ENCODE measurements at regions not wholly inside any gene's neighbourhood (a gene's known extent, or its start where the extent isn't known, plus 50 kb on each side); places are given as distances from the start of the nearest gene placed in this dataset.
A peak's percentile ranks its signal among the peaks of the same experiment; 100 is the strongest.

DNA sequence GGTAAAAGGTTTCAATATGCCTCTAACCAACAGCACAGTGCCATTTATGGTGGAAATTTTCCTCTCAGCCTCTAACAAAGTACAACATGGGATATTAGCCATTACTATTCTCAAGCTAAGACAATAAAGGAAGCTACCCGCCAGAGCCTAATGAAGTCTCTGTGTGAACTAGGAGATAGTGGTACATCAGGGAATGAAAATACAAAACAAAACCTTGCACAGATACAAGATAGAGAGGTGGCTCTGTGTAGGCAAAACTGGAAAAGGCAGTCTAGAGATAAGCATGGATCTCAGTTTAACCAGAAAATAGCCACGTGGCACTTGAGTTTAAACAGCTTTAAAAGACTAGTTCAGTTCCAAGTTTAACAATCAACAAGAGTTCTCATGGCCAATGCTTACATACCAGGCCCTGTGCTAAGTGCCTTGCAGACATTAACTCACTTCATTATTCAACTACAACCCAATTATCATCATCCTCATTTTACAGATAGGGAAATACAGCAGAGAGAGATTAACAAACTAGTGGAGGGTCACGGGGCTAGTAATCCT lies 279.3 kb downstream of the IGSF11 start:
- Histone ChIP-seq H3K27me3 (ENCODE audit: insufficient read depth, low read length, poor library complexity) (no peaks in the 10 kb centered on the region), H3K56ac (ENCODE audit: low read length) (no peak overlapping the region)
- WGBS (ENCODE audit: extremely low coverage, insufficient coverage, low lambda C conversion rate) = no CpG with 5 or more reads among the region's 3 CpGs

DNA sequence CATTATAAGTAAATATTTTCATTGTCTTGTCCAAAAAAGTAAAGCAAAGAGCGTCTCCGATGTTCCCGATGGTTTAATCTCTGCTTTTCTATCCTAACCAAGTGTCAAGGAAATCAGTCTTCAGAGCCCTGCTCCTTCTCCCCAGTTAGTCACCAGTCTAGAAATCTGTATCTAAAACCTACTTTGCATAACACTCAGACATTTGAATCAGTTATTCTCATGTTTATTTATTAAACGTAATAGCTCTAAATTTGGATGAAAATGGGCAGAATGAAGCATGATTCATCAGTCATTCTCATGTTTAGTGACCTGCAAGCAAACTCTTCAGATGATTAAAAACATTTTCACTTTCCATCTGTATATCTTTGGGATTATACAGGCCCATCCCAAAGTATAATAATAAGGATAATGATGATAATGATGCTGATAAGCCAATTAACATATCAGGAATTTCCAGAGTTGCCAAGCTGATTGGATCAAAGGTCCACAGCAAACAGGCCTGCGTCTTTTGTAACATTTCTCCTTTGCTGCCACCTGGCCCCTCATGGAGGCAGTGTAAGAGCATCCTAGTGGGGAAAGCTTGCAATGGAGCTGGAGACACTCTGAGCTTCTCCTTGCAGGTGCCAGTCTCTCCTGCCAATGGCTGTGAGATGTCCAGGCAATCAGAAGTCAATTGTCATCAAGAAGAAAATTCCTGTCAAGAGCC lies 273.9 kb downstream of the IGSF11 start:
- Histone ChIP-seq H3K79me2 (ENCODE audit: control insufficient read depth, insufficient read depth, low read length) (no peaks in the 10 kb centered on the region), H2BK15ac (replicated peaks; ENCODE audit: low read depth) (no peak overlapping the region), H2BK5ac (ENCODE audit: low read length) (no peak overlapping the region), H4K8ac (ENCODE audit: low read depth, low read length) (no peak overlapping the region), H3K4me1 (ENCODE audit: control insufficient read depth, low read depth, low read length) (no peaks in the 10 kb centered on the region), H3K9ac (ENCODE audit: low read length) (no peak overlapping the region), H3K36me3 (ENCODE audit: control insufficient read depth, insufficient read depth, low read length) (no peaks in the 10 kb centered on the region), H3K27me3 (ENCODE audit: insufficient read depth, low read length, poor library complexity) (no peaks in the 10 kb centered on the region), H3K56ac (ENCODE audit: low read length) (no peak overlapping the region), H3K79me1 (ENCODE audit: low read length) (no peaks in the 10 kb centered on the region), H3K4me3 (ENCODE audit: low read length) (no peak overlapping the region), H3K4ac (ENCODE audit: low read depth, low read length) (no peak overlapping the region), H2BK120ac (ENCODE audit: low read depth, low read length) (no peak overlapping the region), H3K23ac (ENCODE audit: low read length) (no peak overlapping the region), H3K27ac (ENCODE audit: low read depth, low read length) (no peak overlapping the region), H4K5ac (ENCODE audit: low read length) (no peak overlapping the region), H2AK5ac (ENCODE audit: low read length) (no peak overlapping the region), H3K4me2 (ENCODE audit: low read length) (no peak overlapping the region), H3K18ac (ENCODE audit: low read length) (no peak overlapping the region)
- WGBS (ENCODE audit: extremely low coverage, insufficient coverage, low lambda C conversion rate) = no CpG with 5 or more reads among the region's 5 CpGs
- DNase-seq = peak; percentile 75

More for the DNA sequence above, 279.3 kb downstream of the IGSF11 start:
- H2BK120ac ChIP-seq (ENCODE audit: low read depth, low read length) = no peak overlapping the region
- H3K4ac ChIP-seq (ENCODE audit: low read depth, low read length) = no peak overlapping the region
- no peak overlapping the region for H3K9ac ChIP-seq (ENCODE audit: low read length)
- no peak overlapping the region for H2BK15ac ChIP-seq (replicated peaks; ENCODE audit: low read depth)
- H4K8ac ChIP-seq (ENCODE audit: low read depth, low read length) = no peak overlapping the region
- H3K18ac ChIP-seq (ENCODE audit: low read length) = no peak overlapping the region
- H4K5ac ChIP-seq (ENCODE audit: low read length) = no peak overlapping the region
- H2AK5ac ChIP-seq (ENCODE audit: low read length) = no peak overlapping the region
- H3K4me2 ChIP-seq (ENCODE audit: low read length) = no peak overlapping the region
- no peak overlapping the region for H2BK5ac ChIP-seq (ENCODE audit: low read length)
- no peak overlapping the region for H3K27ac ChIP-seq (ENCODE audit: low read depth, low read length)
- H3K36me3 ChIP-seq (ENCODE audit: control insufficient read depth, insufficient read depth, low read length) = no peaks in the 10 kb centered on the region
- H3K4me3 ChIP-seq (ENCODE audit: low read length) = no peak overlapping the region
- no peak overlapping the region for H3K23ac ChIP-seq (ENCODE audit: low read length)
- no peaks in the 10 kb centered on the region for H3K4me1 ChIP-seq (ENCODE audit: control insufficient read depth, low read depth, low read length)
- H3K79me1 ChIP-seq (ENCODE audit: low read length) = no peaks in the 10 kb centered on the region
- DNase-seq = no peak
- no peaks in the 10 kb centered on the region for H3K79me2 ChIP-seq (ENCODE audit: control insufficient read depth, insufficient read depth, low read length)

DNA sequence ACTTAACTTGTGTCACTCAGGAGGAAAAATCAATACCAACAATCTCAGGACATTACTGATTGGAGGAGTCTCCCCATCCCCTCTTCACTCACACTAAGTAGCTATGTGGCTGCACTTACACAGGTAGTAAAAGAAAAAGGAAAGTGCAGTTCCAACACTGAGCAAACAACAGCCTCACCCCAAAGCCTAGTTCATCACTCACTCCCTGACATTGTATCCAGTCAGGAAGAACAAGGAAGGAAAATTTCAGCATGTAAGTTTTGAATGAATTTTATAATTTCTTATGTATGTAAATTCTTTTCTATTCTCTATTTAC lies 273.4 kb downstream of the IGSF11 start:
- Histone ChIP-seq H3K36me3 (ENCODE audit: control insufficient read depth, insufficient read depth, low read length) (no peaks in the 10 kb centered on the region), H3K4ac (ENCODE audit: low read depth, low read length) (no peak overlapping the region), H3K4me2 (ENCODE audit: low read length) (no peak overlapping the region), H3K79me1 (ENCODE audit: low read length) (no peaks in the 10 kb centered on the region), H3K18ac (ENCODE audit: low read length) (no peak overlapping the region), H3K4me1 (ENCODE audit: control insufficient read depth, low read depth, low read length) (no peaks in the 10 kb centered on the region), H3K56ac (ENCODE audit: low read length) (no peak overlapping the region), H3K9ac (ENCODE audit: low read length) (no peak overlapping the region), H3K23ac (ENCODE audit: low read length) (no peak overlapping the region), H4K5ac (ENCODE audit: low read length) (no peak overlapping the region), H3K27ac (ENCODE audit: low read depth, low read length) (no peak overlapping the region), H2BK15ac (replicated peaks; ENCODE audit: low read depth) (no peak overlapping the region), H2BK5ac (ENCODE audit: low read length) (no peak overlapping the region), H3K27me3 (ENCODE audit: insufficient read depth, low read length, poor library complexity) (no peaks in the 10 kb centered on the region), H3K4me3 (ENCODE audit: low read length) (no peak overlapping the region), H2BK120ac (ENCODE audit: low read depth, low read length) (no peak overlapping the region), H3K79me2 (ENCODE audit: control insufficient read depth, insufficient read depth, low read length) (no peaks in the 10 kb centered on the region), H2AK5ac (ENCODE audit: low read length) (no peak overlapping the region), H4K8ac (ENCODE audit: low read depth, low read length) (no peak overlapping the region)
- DNase-seq = no peak

DNA sequence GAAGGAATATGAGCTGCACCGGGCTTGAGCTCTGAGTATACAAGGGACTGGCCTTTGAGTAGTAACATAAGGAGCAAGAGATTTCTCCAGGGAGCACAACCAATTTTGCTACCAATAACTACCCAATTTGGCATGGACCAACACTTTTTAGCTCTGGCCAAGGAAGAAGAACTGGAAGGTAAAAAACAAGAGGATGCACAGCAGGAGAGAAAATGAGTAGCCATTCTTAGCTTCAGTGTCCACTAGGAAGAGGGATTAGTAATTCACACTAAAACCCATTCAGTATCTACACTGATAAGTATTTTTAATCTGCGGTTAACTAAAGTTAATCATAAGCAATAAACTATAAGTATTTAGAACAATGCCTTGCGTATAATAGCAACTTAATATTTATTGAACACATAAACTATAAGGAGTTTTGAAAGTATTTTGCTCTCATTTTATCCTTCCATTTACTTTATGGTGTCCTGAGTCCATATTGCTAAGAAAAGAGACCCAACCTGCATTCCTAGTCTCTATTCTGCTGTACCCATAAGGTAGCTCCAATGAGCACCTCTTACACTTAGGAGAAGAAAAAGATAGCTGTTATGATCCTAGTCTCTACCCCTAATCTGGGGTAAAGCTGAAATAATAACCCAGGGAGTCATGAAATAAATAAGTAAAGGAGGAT lies 268.9 kb downstream of the IGSF11 start:
- no CpG with 5 or more reads among the region's 3 CpGs for WGBS (ENCODE audit: extremely low coverage, insufficient coverage, low lambda C conversion rate)
- no peak overlapping the region for H3K18ac ChIP-seq (ENCODE audit: low read length)

DNA sequence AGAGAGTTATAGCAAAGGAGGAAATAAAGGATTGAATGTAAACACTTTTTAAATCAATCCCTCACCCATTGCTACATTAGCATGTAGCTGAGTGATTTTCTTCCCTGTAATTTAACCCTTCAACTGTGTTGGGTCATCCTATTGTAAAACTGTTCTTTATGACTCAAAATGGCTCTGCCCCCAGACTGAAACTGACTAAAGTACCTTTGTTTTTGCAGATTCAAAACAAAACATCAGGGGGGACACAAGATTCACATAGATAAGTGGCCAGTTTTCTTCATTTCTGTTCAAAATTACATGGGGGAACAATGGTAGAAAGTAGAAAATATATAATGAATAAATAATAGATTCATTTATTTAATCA lies 268.4 kb downstream of the IGSF11 start:
- Histone ChIP-seq H4K8ac (ENCODE audit: low read depth, low read length) (no peak overlapping the region), H3K27ac (ENCODE audit: low read depth, low read length) (no peak overlapping the region), H3K23ac (ENCODE audit: low read length) (no peak overlapping the region), H4K5ac (ENCODE audit: low read length) (no peak overlapping the region), H2BK120ac (ENCODE audit: low read depth, low read length) (no peak overlapping the region), H2BK15ac (replicated peaks; ENCODE audit: low read depth) (no peak overlapping the region), H3K9ac (ENCODE audit: low read length) (no peak overlapping the region), H3K56ac (ENCODE audit: low read length) (no peak overlapping the region), H3K79me2 (ENCODE audit: control insufficient read depth, insufficient read depth, low read length) (no peaks in the 10 kb centered on the region), H3K4me3 (ENCODE audit: low read length) (no peak overlapping the region), H3K79me1 (ENCODE audit: low read length) (no peaks in the 10 kb centered on the region), H3K4ac (ENCODE audit: low read depth, low read length) (no peak overlapping the region), H3K18ac (ENCODE audit: low read length) (no peak overlapping the region), H3K27me3 (ENCODE audit: insufficient read depth, low read length, poor library complexity) (no peaks in the 10 kb centered on the region), H3K4me2 (ENCODE audit: low read length) (no peak overlapping the region), H2AK5ac (ENCODE audit: low read length) (no peak overlapping the region), H2BK5ac (ENCODE audit: low read length) (no peak overlapping the region), H3K4me1 (ENCODE audit: control insufficient read depth, low read depth, low read length) (no peaks in the 10 kb centered on the region), H3K36me3 (ENCODE audit: control insufficient read depth, insufficient read depth, low read length) (no peaks in the 10 kb centered on the region)
- DNase-seq = no peak

More for the DNA sequence above, 268.9 kb downstream of the IGSF11 start:
- no peaks in the 10 kb centered on the region for H3K27me3 ChIP-seq (ENCODE audit: insufficient read depth, low read length, poor library complexity)
- H2BK15ac ChIP-seq (replicated peaks; ENCODE audit: low read depth) = no peak overlapping the region
- H3K79me1 ChIP-seq (ENCODE audit: low read length) = no peaks in the 10 kb centered on the region
- no peak overlapping the region for H4K5ac ChIP-seq (ENCODE audit: low read length)
- no peak overlapping the region for H2BK5ac ChIP-seq (ENCODE audit: low read length)
- H3K4me1 ChIP-seq (ENCODE audit: control insufficient read depth, low read depth, low read length) = no peaks in the 10 kb centered on the region
- no peak overlapping the region for H3K9ac ChIP-seq (ENCODE audit: low read length)
- H3K4me2 ChIP-seq (ENCODE audit: low read length) = no peak overlapping the region
- no peak overlapping the region for H3K4ac ChIP-seq (ENCODE audit: low read depth, low read length)
- H4K8ac ChIP-seq (ENCODE audit: low read depth, low read length) = no peak overlapping the region
- no peak overlapping the region for H3K4me3 ChIP-seq (ENCODE audit: low read length)
- H3K36me3 ChIP-seq (ENCODE audit: control insufficient read depth, insufficient read depth, low read length) = no peaks in the 10 kb centered on the region
- no peak for DNase-seq
- no peak overlapping the region for H3K56ac ChIP-seq (ENCODE audit: low read length)
- no peak overlapping the region for H2AK5ac ChIP-seq (ENCODE audit: low read length)
- no peak overlapping the region for H3K23ac ChIP-seq (ENCODE audit: low read length)
- no peak overlapping the region for H2BK120ac ChIP-seq (ENCODE audit: low read depth, low read length)
- H3K79me2 ChIP-seq (ENCODE audit: control insufficient read depth, insufficient read depth, low read length) = no peaks in the 10 kb centered on the region
- H3K27ac ChIP-seq (ENCODE audit: low read depth, low read length) = no peak overlapping the region

DNA sequence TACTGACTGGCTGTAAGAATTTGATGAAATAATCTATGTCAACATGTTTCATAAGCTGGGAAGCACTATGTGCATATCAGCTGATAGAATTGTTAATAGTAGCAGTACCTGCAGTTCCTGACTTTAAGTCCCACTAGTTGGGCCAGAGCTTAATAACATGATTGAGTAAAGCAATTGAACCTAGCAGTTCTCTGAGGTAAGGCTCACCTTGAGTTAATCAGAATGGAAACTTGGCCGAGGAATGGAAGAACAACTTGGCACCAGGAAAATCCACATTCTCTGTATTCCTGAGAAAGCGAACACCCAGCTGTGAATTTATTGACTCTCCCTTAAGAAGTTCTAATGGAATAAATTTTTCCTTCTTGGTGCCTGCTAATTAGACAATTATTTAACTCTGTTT lies 262.6 kb downstream of the IGSF11 start:
- Histone ChIP-seq H3K36me3 (ENCODE audit: control insufficient read depth, insufficient read depth, low read length) (no peaks in the 10 kb centered on the region), H3K79me1 (ENCODE audit: low read length) (no peaks in the 10 kb centered on the region), H3K79me2 (ENCODE audit: control insufficient read depth, insufficient read depth, low read length) (no peaks in the 10 kb centered on the region), H4K8ac (ENCODE audit: low read depth, low read length) (no peak overlapping the region), H3K9ac (ENCODE audit: low read length) (no peak overlapping the region), H2AK5ac (ENCODE audit: low read length) (no peak overlapping the region), H2BK5ac (ENCODE audit: low read length) (no peak overlapping the region), H3K56ac (ENCODE audit: low read length) (no peak overlapping the region), H3K18ac (ENCODE audit: low read length) (peak overlapping the region; percentile 39), H3K4me3 (ENCODE audit: low read length) (no peak overlapping the region), H3K4me2 (ENCODE audit: low read length) (no peak overlapping the region), H2BK120ac (ENCODE audit: low read depth, low read length) (no peak overlapping the region), H4K5ac (ENCODE audit: low read length) (no peak overlapping the region), H3K27me3 (ENCODE audit: insufficient read depth, low read length, poor library complexity) (no peaks in the 10 kb centered on the region), H3K27ac (ENCODE audit: low read depth, low read length) (no peak overlapping the region), H2BK15ac (replicated peaks; ENCODE audit: low read depth) (no peak overlapping the region), H3K23ac (ENCODE audit: low read length) (no peak overlapping the region), H3K4me1 (ENCODE audit: control insufficient read depth, low read depth, low read length) (peaks cover 4% of the 10 kb centered on the region), H3K4ac (ENCODE audit: low read depth, low read length) (no peak overlapping the region)
- no CpG with 5 or more reads among the region's 2 CpGs for WGBS (ENCODE audit: extremely low coverage, insufficient coverage, low lambda C conversion rate)
- DNase-seq = no peak

All from mesendoderm (in vitro differentiated cells).